Renal pelvis (tissue), 1 donor: ENCODE measurements at regions not wholly inside any gene's neighbourhood (a gene's known extent, or its start where the extent isn't known, plus 50 kb on each side); places are given as distances from the start of the nearest gene placed in this dataset.

ENCODE experiments used
- DNase-seq: peaks from one replicate; pipeline ENCODE4 v3.0.0-alpha.2; 2013

DNA sequence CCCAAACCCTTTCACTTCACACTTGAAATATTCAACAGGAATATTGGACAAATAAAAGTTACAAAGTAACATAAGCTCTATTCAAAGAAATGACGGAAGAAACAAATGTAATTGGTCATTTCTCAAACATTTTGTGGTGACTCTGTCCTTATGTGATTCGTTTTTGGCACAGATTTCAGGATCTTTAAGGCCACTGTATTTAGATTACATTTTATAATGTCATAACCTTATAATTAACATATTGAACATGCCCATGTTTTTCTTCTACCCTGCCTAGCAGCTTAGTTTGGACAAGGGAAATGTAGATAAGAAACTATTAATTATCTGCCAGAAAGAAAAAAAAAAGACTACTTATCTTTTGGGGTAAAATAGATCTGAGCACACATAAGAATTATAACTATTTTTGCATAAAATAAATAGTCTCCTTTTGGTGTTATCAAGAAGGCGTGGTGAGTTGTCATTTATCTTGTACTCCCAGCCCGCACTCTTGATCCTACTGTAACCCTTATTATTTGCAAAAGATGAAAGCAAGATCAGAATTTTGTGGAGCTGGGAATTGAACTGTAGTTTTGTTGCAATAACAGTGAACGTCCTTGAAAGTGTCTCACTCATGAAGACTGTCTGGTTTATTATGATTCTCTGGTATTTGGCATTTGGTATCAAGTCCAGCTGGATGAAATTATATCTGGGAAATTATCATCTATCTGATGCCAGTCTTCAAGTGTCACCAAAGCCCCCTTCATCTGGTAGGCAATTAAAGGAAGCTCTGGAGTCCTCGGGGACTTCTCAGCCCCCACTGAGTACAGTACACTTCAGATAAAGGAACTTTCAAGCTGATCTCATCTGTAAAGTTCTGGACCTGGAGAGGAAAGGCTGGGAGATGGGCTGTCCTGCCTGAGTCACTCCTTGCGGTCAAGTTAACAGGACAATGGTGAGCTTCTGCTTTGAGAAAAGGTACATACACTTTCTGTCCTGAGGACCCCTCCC, 175.7 kb upstream of the INHBA start:
- no peak for DNase-seq

DNA sequence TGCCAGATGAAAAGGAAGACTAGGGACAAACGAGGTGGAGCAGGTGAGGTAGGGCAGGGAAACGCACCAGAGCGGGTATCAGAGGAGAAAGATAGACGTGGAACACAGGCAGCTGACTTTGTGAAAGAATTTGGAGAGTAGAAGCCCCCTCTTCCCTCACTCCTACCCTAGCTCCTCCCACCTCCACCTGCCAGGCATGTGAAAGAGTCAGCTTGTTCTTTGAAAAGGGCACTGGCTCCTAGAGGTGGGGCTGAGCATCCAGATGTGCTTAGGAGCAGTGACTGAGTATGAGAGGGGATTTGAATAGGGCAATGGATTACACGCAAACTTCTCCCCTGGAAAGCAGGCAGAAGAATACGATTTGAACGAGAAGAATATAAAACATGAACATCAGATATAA, 174.2 kb upstream of the INHBA start:
- DNase-seq: no peak

GRCh38 chr7:41875513-41875912, 172.6 kb upstream of the INHBA start:
- no peak for DNase-seq

- no peak for DNase-seq
These were observed 171.4 kb upstream of the INHBA start for GRCh38 chr7:41874201-41874785.

GRCh38 chr7:41873741-41874140, 170.9 kb upstream of the INHBA start:
- no peak for DNase-seq

- DNase-seq: no peak
These were observed 170.1 kb upstream of the INHBA start for GRCh38 chr7:41872966-41873365.

- DNase-seq: no peak
These were observed 167.7 kb upstream of the INHBA start for GRCh38 chr7:41870461-41871138.

GRCh38 chr7:41869997-41870396, 167.1 kb upstream of the INHBA start:
- no peak for DNase-seq

GRCh38 chr7:41869596-41869995, 166.7 kb upstream of the INHBA start:
- DNase-seq: no peak

GRCh38 chr7:41869091-41869490, 166.2 kb upstream of the INHBA start:
- no peak for DNase-seq

- no peak for DNase-seq
These were observed 164.9 kb upstream of the INHBA start for GRCh38 chr7:41867639-41868280.

- DNase-seq: no peak
These were observed 159.4 kb upstream of the INHBA start for GRCh38 chr7:41862261-41862660.

- no peak for DNase-seq
These were observed 158.8 kb upstream of the INHBA start for GRCh38 chr7:41861642-41862041.

DNA sequence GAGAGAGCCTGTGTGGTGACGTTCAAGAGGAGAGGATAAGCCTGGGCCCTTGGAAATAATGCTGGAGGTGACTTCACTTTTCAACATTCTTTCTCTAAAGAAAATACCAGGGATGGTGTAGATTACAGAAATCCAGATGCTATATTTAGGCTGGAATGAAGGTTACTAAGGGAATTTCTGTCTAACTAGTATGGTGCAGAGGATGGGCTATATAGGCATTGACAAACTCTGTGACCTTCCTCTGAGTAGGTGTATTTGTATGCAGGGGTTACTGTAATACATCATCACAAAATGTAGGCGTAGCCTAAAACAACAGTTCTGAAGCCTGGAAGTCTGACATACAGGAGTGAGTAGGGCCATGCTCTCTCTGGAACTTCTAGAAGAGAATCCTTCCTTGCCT, 155.3 kb upstream of the INHBA start:
- DNase-seq: no peak

DNA sequence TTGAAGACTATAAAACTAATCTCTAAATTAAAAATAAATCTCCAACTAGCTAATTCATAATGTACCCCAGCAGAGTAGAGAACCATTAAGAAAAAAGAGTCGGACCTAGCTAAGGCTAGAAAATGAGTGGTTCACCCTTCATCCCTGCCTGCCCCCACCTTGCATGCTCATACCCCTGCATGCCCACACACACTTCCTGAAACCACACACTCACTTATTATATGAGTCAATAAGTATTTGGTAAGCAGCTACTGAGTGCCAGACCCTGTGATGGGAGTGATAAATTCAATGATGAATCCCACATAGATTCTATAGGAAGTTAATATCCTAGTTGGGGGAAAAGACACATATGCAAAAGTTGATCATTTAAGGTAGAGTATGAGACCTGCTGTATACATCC, 152.9 kb upstream of the INHBA start:
- no peak for DNase-seq

- no peak for DNase-seq
These were observed 144.7 kb upstream of the INHBA start for GRCh38 chr7:41847606-41848005.

DNA sequence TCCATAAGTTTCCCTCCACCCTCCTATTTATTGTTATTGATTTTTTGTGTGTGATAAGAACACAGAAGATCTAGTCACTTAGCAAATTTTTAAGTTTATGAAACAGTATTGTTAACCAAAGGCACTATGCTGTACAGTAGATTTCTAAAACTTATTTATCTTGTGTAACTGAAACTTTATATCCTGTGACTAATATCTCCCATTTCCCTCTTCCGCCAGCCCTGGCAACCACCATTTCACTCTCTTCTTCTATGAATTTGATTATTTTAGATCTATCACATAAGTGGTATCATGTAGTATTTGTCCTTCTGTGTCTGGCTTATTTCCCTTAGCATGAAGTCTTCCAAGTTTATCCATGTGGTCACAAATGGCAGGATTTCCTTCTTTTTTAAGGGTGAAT, 144.3 kb upstream of the INHBA start:
- no peak for DNase-seq

DNA sequence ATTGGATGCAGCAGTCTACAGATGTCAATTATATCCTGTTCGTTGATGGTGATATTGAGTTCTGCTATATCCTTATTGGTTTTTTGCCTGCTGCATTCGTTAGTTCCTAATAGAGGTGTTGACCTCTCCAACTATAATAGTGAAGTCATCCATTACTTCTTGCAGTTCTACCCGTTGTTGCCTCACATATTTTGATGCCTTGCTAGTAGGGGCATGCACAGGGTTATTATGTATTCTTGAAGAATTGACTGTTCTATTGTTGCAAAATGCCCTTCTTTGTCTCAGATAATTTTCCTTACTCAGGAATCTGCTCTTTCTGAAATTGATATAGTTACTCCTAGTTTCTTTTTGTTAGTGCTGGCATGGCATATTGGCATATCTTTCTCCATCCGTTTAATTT, 140.1 kb upstream of the INHBA start:
- DNase-seq: no peak

GRCh38 chr7:41837916-41838315, 135.0 kb upstream of the INHBA start:
- no peak for DNase-seq

GRCh38 chr7:41835976-41836530, 133.2 kb upstream of the INHBA start:
- DNase-seq: no peak

- DNase-seq: no peak
These were observed 132.2 kb upstream of the INHBA start for GRCh38 chr7:41834805-41835694.
